ENCODE measurements at regions not wholly inside any gene's neighbourhood (a gene's known extent, or its start where the extent isn't known, plus 50 kb on each side); places are given as distances from the start of the nearest gene placed in this dataset.
"Not testable (repeated sequence)": the region's sequence is repeated elsewhere in the genome, so short reads cannot be mapped to it uniquely, and the experiment has no call there.

DNA sequence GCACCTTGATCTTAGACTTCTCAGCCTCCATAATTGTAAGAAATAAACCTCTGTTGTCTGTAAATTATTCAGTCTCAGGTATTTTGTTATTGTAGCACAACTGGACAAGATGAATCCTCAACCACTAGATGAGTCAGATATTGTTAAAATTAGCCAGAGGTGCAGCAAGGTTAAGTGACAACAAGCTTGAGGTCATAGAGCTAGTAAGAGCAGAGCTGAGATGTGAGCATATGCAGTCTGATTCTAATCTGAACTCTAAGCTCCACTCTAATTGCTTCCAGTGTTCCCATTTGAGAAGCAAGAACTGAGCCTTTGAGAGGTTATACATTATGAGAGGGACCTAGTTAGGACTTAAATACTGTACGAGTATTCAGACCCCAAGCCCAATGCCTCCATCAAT lies 93.1 kb downstream of the FZD1 start:
- no peak for DNase-seq

DNA sequence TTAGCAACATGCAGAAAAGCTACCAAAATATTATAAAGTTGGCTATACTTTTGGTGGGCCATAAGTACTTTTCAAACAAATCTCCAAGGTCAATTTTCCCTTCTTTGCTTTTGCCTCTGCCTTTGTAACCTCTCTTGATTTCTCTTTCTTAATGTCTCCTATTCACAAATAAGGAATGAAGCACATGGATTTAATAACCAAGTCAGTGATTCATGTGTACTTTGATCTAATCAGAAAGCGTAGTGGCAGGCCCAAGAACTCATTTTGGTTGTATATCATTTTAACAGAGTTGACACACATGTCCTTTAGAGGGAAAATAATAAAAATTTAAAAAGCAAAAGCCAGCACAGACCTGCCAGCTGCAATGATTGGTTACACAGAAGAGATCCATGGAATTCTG lies 93.7 kb downstream of the FZD1 start:
- DNase-seq = no peak

DNA sequence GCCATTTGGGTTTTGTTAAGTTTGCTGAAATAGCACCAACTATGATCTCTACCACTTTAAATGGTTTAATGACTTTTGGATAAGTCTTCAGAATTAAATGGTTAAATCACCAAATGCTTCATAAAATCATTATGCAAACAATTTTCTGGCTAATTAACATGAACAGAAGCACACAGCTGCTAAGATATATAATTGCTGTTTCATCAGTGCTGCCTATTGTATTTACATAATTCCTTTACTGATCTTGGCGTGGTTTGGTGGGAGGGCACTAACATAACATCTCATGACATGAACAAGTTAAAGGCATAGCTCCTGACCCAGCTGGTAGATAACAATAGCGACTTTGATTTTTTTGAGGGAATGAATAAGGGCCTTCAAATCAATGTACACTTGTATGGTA lies 94.1 kb downstream of the FZD1 start:
- DNase-seq = no peak

DNA sequence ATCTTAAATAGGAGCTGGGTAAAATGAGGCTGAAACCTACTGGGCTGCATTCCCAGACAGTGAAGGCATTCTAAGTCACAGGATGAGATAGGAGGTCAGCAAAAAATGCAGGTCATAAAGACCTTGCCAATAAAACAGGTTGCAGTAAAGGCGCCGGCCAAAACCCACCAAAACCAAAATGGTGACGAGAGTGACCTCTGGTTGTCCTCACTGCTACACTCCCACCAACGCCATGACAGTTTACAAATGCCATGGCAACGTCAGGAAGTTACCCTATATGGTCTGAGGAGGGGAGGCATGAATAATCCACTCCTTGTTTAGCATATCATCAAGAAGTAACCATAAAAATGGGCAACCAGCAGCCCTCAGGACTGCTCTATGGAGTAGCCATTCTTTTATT lies 100.9 kb downstream of the FZD1 start:
- DNase-seq = not testable (repeated sequence)

DNA sequence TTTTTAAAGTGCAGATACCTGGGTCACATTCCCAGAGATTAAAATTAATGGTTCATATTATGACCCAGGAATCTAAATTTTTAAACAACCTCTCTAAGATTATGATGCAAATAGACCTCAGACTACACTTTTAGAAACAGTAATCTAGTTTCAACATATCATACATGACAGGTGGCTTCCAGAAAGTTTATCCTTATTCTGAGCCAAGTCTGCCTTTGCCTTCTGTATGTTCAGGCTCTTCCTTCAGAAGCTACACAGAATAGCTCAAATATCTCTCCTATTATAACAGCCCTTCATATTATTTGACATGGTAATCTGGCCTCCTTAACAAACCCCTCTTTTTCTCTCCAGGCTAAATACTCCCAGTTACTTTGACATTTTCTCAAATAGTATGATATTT lies 101.9 kb downstream of the FZD1 start:
- DNase-seq = no peak

DNA sequence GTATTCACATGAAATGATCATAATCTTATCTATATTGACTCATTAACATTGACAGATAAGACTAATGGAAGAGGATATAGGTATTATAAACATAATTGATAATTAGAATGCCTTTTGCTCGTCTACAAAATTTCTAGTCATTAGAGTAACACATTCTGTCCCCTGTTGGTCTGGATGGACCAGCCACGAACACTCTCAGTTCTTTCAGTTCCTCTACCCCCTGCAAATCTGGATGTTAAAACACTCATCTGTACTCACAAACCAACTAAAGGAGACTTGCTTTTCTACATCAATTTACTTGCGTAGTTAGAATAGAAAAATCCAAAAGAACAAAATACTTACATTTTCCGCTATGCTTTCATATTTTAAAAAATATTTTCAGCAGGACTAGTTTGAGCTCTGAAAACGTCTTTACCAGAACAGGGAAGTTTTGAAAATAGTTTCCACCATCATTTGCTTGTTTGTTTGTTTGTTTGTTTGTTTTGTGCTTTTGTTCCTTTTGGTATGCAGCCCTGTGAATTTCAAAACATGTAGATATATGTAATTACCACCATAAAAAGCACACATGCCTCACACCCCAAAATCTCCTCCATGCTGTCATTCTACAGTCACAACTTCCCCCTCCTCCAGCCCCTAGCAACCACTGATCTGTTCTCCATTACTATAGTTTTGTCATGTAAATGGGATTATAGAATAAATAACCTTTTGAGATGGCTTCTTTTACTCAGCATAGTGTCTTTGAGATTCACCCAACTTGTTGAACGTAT lies 103.8 kb downstream of the FZD1 start:
- no peak for DNase-seq

DNA sequence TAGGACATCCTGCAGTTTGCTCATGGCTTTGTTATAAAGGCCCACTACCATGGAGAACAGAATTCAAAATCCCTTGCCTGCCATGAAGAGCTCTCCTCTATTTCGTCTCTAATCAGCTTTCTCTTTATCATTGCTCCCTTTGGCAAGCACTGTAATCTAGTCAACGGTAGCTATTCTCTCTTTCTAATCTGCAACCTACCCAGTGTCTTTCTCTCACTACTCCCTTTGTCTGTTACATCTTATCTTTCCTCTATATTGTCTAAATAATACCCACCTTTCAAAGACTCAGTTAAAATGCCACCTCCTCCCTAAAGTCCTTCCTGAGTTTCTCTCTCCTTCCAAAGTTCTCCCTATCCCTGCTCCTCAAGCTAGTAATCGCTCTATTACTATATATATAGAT lies 108.1 kb downstream of the FZD1 start:
- no peak for DNase-seq

DNA sequence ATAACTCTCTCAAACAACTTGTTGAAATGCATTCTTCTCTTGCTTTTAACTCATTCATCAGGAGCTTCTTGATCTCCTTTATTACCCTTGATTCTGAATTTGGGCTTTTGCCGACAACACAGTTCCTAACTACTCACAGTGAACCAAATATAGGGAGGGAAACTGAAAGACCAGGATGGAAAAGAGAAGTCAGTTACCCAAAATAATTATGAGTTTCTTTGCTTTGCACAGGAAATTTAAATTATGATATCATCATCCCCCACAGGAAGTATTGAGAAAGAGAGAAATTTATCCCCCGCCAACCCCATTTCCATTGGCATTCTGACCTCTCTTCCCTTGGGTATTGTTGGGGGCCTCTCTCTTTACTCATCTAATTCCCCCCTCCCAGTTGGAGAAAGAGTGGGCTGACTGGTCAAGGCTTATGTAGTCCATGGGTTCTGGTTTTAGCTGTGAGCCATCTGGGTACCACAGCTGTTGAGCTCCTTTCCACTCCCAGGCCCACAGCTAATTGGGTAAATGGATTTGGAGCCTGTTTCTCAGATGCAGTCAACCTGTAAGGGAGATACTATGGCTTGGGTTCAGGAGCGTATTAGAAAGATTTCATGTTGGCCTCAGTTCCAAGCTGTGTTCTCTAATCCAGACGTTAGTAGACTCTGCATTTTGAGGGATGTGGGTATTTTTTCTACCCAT lies 109.0 kb downstream of the FZD1 start:
- peak; percentile 4 for DNase-seq

DNA sequence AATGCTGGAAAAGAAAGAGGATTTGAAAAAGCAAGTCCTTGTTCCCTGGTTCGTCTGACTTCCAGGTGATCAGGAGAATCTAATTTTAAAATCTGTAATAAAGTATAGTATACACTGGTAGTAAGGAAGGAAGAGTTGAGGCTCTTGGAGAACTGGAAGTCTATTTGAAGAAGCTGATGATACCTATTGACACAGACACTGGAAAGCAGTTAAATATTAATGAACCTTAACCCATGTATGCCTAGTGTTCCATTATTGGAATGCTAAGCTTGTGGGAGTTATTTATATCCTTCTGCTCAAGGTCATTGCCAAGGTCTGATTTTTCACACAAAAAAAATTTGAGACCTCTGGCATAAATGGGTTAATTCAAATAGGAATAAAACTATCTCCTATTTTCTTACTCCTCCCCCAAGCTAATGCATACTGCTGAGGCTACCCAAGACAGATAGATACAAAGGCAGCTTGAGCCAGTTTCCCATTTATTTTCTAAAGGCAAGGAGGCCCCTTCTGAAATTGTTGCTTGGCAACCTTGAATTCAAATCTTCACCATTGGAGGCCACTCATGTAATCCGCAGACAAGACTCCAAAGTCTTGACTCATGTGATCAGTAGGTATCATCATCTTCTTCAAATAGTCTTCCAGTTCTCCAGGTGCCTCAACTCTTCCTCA lies 110.2 kb downstream of the FZD1 start:
- DNase-seq = no peak

DNA sequence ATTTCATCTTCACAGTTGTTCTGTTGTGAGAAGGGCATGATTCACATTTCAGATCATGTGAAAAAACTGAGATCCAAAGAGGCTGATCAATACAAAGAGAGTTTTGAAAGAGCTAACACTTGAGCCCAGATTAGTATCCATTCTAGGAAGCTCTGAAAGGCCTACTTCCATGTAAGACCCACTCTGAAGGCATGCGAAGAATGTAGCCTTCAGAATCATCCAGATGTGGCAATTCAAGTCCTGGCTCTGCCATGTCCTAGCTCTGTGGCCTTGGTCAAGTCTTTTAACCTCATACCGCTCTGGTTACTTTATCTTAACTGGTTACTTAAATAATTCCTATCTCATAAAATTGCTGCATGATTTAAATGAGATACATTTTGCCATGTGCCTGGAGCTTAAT lies 111.1 kb downstream of the FZD1 start:
- DNase-seq = no peak

DNA sequence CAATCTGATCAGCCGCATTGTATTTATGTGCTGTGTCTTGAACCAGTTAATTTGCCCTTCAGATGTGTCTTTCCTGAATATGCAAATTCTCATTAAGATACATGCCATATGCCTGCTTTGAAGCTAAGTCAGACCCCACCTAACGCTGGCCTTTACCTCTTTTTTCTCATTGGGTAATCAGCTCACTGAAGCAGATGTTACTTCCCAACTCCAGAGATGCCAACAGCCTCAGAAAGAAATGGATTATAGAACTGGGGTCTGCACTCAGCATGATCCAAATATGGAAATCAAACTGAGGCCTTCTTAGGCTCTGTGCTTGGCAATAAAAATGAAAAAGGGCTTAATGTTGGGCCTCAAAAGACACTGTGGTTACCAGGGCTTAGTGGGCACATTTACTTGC lies 113.9 kb downstream of the FZD1 start:
- DNase-seq = no peak

DNA sequence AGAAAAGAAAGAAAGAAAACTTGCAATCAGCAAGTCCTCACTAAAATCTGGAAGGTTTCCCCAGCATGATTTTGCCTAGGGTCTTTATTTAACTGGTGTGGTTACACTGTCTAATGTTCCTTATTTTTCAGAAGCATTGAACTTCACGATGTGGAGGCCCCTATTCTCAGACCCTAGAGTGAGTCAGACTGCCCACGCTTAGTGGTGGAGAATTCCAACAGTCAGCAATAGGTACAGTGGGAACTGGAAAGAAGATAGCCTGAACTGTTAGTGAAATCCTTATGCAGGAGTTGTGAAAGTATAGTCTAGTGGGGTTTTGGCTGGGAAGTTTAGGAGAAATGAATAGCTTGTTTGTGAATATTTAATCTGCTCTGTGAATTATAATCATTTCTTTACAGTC lies 115.0 kb downstream of the FZD1 start:
- DNase-seq = no peak

DNA sequence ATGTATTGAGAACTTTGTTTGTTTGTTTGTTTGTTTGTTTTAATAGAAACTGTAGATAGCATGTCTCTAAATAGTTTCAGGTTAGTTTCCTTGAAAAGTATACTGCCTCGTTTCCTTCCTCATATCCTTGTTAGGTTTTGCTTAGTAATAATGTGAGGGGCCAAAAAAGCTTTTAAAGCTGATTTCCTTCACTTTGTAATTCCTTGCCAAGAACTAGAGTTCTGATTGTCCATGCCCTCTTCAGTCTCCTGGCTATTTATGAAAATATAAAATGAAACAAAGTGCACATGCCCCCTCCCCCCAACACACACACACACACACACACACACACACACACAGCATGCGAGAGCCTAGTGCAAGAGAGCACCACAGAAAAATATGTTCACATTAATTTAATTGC lies 115.8 kb downstream of the FZD1 start:
- no peak for DNase-seq

DNA sequence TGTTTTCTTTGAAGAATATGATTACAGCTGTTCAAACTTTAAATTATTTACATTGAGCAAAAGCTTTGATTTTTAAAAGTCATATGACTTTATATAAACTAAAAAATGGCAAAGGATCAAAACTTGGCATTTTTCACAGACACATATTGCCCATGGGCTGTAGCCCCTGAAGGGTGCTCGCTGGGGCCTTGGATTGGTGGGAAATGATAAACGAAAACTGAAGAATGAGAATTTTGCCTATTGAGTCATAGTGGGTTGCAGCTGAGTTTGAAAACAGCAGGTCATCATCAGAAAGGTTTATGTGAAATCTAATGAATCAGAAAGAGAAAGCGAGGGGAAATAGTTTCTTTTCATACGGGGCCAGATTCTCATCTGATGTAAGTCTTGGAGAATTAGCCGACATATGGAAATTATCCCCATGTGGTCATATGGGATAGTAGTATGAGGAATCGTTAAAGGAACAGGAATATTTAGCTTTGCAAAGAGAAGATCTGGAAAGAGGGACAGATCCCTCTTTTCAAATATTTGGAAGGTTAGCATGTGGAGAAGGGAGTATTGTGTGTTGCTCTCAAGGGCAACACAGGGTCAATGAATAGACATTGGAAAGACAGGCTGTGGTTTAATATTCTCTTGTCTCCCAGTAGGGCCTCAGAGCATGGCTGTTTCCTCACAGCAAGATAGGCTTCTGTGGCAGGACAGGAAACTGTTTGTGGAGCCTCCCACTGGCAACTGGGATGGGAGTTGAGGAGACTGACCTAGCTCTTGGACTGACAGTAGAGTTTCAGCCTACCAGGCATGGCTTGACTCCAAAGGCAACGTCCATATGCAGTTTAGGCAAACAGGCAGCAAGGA lies 119.0 kb downstream of the FZD1 start:
- no peak for DNase-seq

DNA sequence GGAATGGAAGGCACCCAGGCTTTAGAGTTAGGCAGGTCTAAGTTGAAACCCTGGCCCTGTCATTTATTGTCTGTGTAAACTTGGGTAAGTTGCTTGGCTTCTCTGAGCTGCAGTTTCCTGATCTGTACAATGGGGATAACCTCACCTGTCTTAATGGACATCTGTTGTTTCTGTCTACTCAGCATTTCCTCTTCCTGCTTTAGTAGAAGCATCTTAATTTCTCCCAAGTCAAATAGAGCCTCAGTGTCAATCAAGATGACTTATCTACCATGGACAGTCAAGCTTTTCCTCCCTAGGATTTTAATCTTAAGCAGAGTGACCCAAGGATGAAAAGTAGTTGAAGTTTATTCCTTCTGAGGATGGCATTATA lies 119.7 kb downstream of the FZD1 start:
- DNase-seq = no peak

DNA sequence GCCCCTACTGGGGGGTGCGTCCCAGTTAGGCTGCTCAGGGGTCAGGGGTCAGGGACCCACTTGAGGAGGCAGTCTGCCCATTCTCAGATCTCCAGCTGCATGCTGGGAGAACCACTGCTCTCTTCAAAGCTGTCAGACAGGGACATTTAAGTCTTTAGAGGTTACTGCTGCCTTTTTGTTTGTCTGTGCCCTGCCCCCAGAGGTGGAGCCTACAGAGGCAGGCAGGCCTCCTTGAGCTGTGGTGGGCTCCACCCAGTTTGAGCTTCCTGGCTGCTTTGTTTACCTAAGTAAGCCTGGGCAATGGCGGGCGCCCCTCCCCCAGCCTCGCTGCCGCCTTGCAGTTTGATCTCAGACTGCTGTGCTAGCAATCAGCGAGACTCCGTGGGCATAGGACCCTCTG lies 130.5 kb downstream of the FZD1 start:
- DNase-seq = not testable (repeated sequence)

DNA sequence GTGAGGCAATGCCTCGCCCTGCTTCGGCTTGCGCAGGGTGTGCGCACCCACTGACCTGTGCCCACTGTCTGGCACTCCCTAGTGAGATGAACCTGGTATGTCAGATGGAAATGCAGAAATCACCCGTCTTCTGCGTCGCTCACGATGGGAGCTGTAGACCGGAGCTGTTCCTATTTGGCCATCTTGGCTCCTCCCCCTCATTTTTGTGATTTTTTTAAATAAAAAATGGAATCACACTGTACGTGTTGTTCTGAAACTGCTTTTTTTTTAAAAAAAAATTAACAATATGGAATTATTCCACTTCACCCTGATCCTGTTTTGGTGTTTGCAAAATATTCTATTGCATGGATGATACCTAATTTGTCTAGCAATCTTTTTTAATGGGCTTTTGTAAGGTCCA lies 131.1 kb downstream of the FZD1 start:
- not testable (repeated sequence) for DNase-seq

DNA sequence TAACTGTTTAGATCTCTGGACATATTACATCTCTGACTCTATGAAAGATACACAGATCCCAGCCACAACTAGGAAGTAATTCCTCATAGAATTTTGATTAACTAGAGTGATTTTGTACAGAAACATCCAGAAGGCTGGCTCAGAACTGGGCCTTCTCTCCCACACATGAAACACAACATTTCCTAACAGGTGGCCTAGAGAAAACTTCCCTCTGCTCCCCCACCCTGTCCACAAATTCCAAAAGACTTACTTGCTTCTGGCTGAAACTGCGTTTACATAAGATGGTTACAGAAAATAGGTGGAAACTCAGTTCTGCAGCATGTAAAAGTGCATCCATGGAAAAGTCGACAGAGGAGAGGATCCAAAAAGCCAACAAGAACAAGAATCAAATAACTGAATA lies 132.9 kb downstream of the FZD1 start:
- no peak for DNase-seq

DNA sequence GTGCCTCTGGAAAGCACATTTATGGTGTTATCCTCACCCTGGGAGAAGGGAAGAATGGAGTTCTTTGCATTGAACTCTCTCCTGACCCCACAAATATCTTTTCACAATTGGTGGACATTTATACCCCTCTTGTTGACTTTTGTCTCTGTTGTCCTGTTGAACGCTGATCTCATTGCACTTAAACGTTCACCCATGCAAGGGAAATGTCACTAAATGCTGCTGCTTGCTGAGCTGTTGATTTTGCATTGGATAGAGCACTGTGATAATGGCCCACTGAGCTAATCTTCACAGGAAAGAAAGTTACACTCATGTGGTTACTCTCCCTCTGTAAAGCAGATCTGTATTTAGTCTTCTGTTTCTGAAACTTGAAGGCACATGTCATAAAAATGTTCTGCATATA lies 133.4 kb downstream of the FZD1 start:
- DNase-seq = no peak

DNA sequence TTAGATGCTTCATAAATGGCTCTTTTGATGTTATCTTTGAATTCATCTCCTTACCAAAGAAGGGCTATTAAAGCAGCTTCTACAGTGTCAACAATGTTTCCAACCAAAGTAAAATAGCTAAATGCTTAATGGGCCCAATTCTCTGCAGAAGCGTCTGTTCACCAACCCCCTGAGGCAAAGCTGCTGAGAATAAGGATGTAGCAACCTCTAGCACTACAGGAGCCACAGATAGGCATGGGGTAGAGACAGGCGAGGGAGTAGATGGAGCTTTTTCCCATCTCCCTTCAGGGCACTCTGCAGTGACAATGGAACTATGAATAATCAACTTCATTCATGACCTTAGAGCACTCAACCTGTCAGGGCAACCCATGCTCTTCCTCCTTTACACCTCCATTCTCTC lies 134.1 kb downstream of the FZD1 start:
- no peak for DNase-seq

DNA sequence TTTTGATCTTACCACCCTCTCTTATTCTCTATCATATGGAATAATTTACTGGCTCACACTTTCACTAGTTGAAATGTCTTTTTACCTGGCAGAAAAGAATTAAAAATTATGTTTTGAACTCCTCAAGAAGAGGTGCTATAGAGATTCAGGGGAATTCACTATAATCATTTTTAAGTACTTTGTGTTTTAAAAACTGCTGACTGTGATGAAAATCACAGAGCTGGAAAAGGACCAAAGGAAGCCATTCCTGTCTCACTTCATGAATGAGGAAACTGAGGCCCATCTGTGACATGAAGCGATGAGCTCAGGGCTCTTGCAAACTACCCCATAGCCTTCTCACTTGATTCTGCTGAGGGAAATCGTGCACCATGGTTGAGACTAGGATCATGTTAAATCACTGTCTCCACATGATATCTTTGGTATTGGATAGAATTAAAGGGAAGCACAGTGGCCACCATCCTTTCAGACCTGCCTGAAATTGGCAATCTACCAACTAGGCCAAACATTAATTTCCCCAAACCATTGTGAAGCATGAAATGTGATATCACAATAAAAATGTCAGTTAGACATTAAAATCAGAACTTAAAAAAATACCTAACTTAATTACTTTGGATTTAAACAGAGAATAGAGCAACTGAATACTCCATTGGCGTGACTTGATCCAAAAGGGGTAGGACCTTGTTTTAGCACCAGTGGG lies 141.0 kb downstream of the FZD1 start:
- no peak for DNase-seq

DNA sequence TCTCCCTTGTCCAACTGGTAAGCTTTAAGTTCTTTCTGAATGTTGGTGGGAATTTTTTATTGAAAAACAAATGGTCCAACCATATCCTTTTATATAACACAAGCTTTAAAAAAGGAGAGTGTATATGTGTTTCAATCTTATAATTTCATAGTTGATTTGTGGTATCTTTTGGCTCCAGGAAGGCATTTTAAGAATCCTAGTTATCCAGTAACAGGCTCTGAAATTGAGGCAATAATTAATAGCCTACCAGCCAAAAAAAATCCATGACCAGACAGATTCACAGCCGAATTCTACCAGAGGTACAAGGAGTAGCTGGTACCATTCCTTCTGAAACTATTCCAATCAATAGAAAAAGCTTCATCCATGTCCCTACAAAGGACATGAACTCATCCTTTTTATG lies 141.6 kb downstream of the FZD1 start:
- not testable (repeated sequence) for DNase-seq

DNA sequence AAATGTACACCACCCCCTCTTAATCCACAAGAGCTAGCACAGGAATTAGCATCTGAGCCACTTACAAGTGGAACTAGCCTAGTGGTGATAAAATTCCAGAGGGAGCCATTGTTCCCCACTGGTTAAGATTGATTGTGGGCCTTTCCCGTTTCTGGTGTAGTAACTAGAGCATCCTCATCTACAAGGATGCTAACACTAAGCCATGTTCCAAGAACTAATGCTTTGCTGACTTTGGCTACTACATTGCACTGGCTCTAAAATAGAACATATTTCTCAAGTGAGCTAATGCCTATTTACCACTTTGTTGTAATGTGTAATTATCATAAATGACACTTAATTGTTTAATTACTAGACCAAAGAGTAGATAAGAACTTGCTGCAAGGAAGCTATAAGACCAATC lies 143.7 kb downstream of the FZD1 start:
- DNase-seq = no peak

Measured in hematopoietic multipotent progenitor cell treated with erythropoietin and hydrocortisone succinate and interleukin-3 and kit ligand, for 4 days (in vitro differentiated cells).